GM12878 (cell line): ENCODE measurements at regions not wholly inside any gene's neighbourhood (a gene's known extent, or its start where the extent isn't known, plus 50 kb on each side); places are given as distances from the start of the nearest gene placed in this dataset.

ENCODE experiments used
- ATAC-seq: fragments of 200-7000 bp; cut with Tn5 transposase; 3 replicates; pipeline ENCODE4 v1.9.1; 2020; ENCODE audit warnings: mild to moderate bottlenecking, moderate library complexity
- BruUV-seq: library from RNA; stranded (reverse); fragments of 400-500 nt; replicated peaks from 2 replicates; lab custom pipeline; 2021; lab: Mats Ljungman, UMichigan
- CTCF ChIA-PET: fragments of 300-600 bp; sonication (Branson Sonifier 250); formaldehyde crosslinking; extraction: SDS; loops from one replicate; lab custom pipeline; 2021; ENCODE audit warnings: inconsistent platforms; lab: Yijun Ruan, JAX
- POLR2A ChIA-PET: fragments of 350-600 bp; formaldehyde crosslinking; extraction: SDS; loops from one replicate; lab custom pipeline; 2021; ENCODE audit warnings: inconsistent platforms; lab: Charles Lee
- RAD21 ChIA-PET: fragments of 300-600 bp; sonication (Branson Sonifier 250); formaldehyde crosslinking; loops from one replicate; lab custom pipeline; 2023; ENCODE audit warnings: antibody characterized with exemption; ENCODE audit not compliant: unreplicated experiment; lab: Charles Lee
- SMC1A ChIA-PET: fragments of 300-600 bp; sonication (Branson Sonifier 250); formaldehyde crosslinking; loops from one replicate; lab custom pipeline; 2023; ENCODE audit not compliant: unreplicated experiment, uncharacterized antibody; lab: Charles Lee
- DNase-seq: peaks from one replicate; pipeline ENCODE4 v3.0.0-alpha.2; 2011; ENCODE audit warnings: low read depth, low spot score
- FAIRE-seq: peaks from 3 replicates; lab custom pipeline; 2011; peaks lifted over from hg19 to GRCh38; lab: Jason Lieb, UNC
- H2AFZ ChIP-seq: 2 replicates; pipeline ENCODE4 v1.6.0; 2011; ENCODE audit warnings: low read depth, low read length, control low read depth; ENCODE audit not compliant: control insufficient read depth
- H3K27ac ChIP-seq: 2 replicates; pipeline ENCODE4 v1.5.1; 2011; ENCODE audit warnings: control low read depth; ENCODE audit not compliant: control insufficient read depth, insufficient read depth
- H3K27me3 ChIP-seq, 2 experiments: replicated peaks in 1 of 2; 2 replicates each; pipeline versions ENCODE4 v1.6.0 to v1.6.1; 2011; ENCODE audit warnings: low read length in 1 of 2; ENCODE audit not compliant: control insufficient read depth in 2 of 2, insufficient read depth in 2 of 2
- H3K36me3 ChIP-seq, 2 experiments: 2 replicates each; pipeline ENCODE4 v1.5.1; 2011; ENCODE audit warnings: low read length in 1 of 2; ENCODE audit not compliant: control insufficient read depth in 2 of 2, insufficient read depth in 2 of 2
- H3K4me1 ChIP-seq: 2 replicates; pipeline ENCODE4 v1.6.1; 2011; ENCODE audit warnings: mild to moderate bottlenecking, low read length, moderate library complexity, mixed read lengths; ENCODE audit not compliant: control insufficient read depth, insufficient read depth
- H3K4me2 ChIP-seq: 2 replicates; pipeline ENCODE4 v1.6.0; 2011; ENCODE audit warnings: control low read depth; ENCODE audit not compliant: control insufficient read depth, insufficient read depth
- H3K4me3 ChIP-seq: fragments of 200-600 bp; sonication (generic); 2 replicates; pipeline ENCODE4 v1.5.1; 2016
- H3K79me2 ChIP-seq: 2 replicates; pipeline ENCODE4 v1.6.0; 2011; ENCODE audit warnings: low read length; ENCODE audit not compliant: control insufficient read depth, insufficient read depth
- H3K9ac ChIP-seq: 2 replicates; pipeline ENCODE4 v1.8.0; 2011; ENCODE audit warnings: low read length, control low read depth, mixed read lengths; ENCODE audit not compliant: control insufficient read depth, insufficient read depth
- H3K9me3 ChIP-seq: replicated peaks from 3 replicates; pipeline ENCODE4 v1.5.1; 2011; ENCODE audit warnings: mild to moderate bottlenecking, low read length; ENCODE audit not compliant: control insufficient read depth, insufficient read depth
- H4K20me1 ChIP-seq: 2 replicates; pipeline ENCODE4 v1.6.0; 2011; ENCODE audit not compliant: control insufficient read depth, insufficient read depth
- ATF7 ChIP-seq: fragments of 450-650 bp; IDR thresholded peaks from 2 replicates; pipeline ENCODE4 v1.6.1; 2016; ENCODE audit warnings: low read depth, mild to moderate bottlenecking
- BRCA1 ChIP-seq: IDR thresholded peaks from 2 replicates; pipeline ENCODE4 v1.6.1; 2011; ENCODE audit warnings: low read depth, low read length, improper control_type of control experiment
- CBX5 ChIP-seq: sonication (generic); IDR thresholded peaks from 2 replicates; pipeline ENCODE4 v1.6.1; 2016; ENCODE audit warnings: low read depth, moderate library complexity, mild to moderate bottlenecking, inconsistent platforms
- CEBPZ ChIP-seq: fragments of 150-350 bp; IDR thresholded peaks from 2 replicates; pipeline ENCODE4 v1.6.1; 2016; ENCODE audit warnings: low read depth, low read length
- E2F4 ChIP-seq: IDR thresholded peaks from 2 replicates; pipeline ENCODE4 v1.6.1; 2012; ENCODE audit warnings: low read depth, low read length, improper control_type of control experiment
- KAT2A ChIP-seq: conservative IDR thresholded peaks from 2 replicates; pipeline ENCODE4 v1.6.1; 2011; ENCODE audit warnings: low read depth, low read length; ENCODE audit not compliant: control insufficient read depth
- MLLT1 ChIP-seq: fragments of 450-650 bp; IDR thresholded peaks from 2 replicates; pipeline ENCODE4 v1.6.1; 2016; ENCODE audit warnings: mild to moderate bottlenecking
- NRF1 ChIP-seq: conservative IDR thresholded peaks from 2 replicates; pipeline ENCODE4 v1.6.1; 2011; ENCODE audit warnings: mild to moderate bottlenecking, low read depth, low read length, improper control_type of control experiment
- STAT3 ChIP-seq: IDR thresholded peaks from 2 replicates; pipeline ENCODE4 v1.6.1; 2011; ENCODE audit warnings: low read depth, low read length, improper control_type of control experiment
- TCF7 ChIP-seq: IDR thresholded peaks from 2 replicates; pipeline ENCODE4 v1.6.1; 2014; ENCODE audit warnings: antibody characterized with exemption, borderline replicate concordance
- ZNF622 ChIP-seq: fragments of 450-650 bp; IDR thresholded peaks from 2 replicates; pipeline ENCODE4 v1.6.1; 2017; ENCODE audit warnings: mild to moderate bottlenecking, inconsistent platforms
- WGBS: methylation state at CpG from one replicate; pipeline ENCODE4 v1.1.6; 2016; ENCODE audit warnings: low lambda C conversion rate; ENCODE audit not compliant: insufficient replicate concordance, insufficient coverage; ENCODE audit errors: missing lambda C conversion rate; 5-methylcytosine and 5-hydroxymethylcytosine counted together
- in situ Hi-C: fragments of 300-500 bp; cut with MboI; formaldehyde crosslinking; loops from 9 replicates; pipeline ENCODE4 v1.14.3; 2018; ENCODE audit warnings: mixed read lengths
- intact Hi-C: fragments of 100-400 bp; cut with micrococcal nuclease; formaldehyde crosslinking; loops from one replicate; pipeline ENCODE4 v1.14.2; 2022; ENCODE audit not compliant: unreplicated experiment

DNA sequence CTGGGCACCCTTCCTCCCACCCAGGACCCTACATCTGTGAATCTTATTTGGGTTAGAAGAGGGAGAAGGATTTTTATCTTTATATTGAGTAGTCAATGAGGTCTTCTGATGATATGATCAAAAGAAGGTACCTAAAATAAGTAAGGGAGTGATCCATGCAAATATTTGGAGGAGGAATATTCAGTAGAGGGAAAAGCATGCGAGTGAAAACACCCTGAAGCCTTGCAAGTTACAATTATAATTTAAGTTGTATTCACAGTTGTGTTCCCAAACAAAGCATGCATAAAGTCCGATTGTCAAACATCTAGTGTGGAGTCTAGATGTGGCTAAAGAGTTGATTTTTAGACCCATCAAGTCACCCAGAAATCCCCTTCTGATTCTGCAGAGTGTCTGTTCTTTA is 530.2 kb upstream of the ZEB2 start:
- TF ChIP-seq MLLT1 (no peak), CEBPZ (no peak), BRCA1 (no peak), NRF1 (no peak), E2F4 (no peak), ZNF622 (no peak), STAT3 (no peak), TCF7 (no peak), KAT2A (no peak), ATF7 (no peak), CBX5 (no peak)
- H3K27ac ChIP-seq = no peak overlapping the region
- H3K36me3 ChIP-seq = no peaks in the 10 kb centered on the region
- POLR2A ChIA-PET = no interaction called here
- FAIRE-seq = no peak
- intact Hi-C loops (no loop called here), in situ Hi-C loops (no loop called here)
- 8% methylated on average over 2 of the region's 2 CpGs for WGBS
- H3K79me2 ChIP-seq = no peaks in the 10 kb centered on the region
- BruUV-seq = no TSS peak
- ATAC-seq = no peak
- H3K9me3 ChIP-seq = no peaks in the 10 kb centered on the region
- H3K4me3 ChIP-seq = no peak overlapping the region
- H3K27me3 ChIP-seq = no peaks in the 10 kb centered on the region
- SMC1A ChIA-PET = no interaction called here
- no peak overlapping the region for H2AFZ ChIP-seq
- H3K9ac ChIP-seq = no peak overlapping the region
- RAD21 ChIA-PET = no interaction called here
- DNase-seq = no peak
- H3K4me1 ChIP-seq = no peaks in the 10 kb centered on the region
- H3K4me2 ChIP-seq = no peak overlapping the region
- CTCF ChIA-PET = no interaction called here
- no peaks in the 10 kb centered on the region for H4K20me1 ChIP-seq
